ENCODE measurements at regions not wholly inside any gene's neighbourhood (a gene's known extent, or its start where the extent isn't known, plus 50 kb on each side); places are given as distances from the start of the nearest gene placed in this dataset.
"Not testable (repeated sequence)": the region's sequence is repeated elsewhere in the genome, so short reads cannot be mapped to it uniquely, and the experiment has no call there.

DNA sequence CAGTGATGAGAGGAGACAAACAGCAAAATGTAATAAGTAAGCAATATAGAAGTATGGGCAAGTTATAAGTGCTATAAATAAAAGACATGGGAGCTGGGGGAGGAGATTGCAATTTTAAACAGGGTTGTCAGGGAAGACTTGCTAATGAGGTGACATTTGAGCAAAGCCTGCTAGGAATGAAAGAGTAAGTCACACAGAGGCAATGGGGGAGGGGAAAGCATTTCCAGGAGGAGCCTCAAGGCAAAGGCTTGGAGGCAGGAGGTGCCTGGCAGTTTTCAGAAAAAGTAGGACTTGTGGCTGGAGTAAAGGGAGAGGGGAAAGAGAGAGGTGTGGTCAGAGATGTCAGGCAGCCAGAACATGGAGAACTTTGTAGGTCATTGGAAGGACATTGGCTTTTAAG lies 124.4 kb upstream of the NMUR2 start:
- DNase-seq: no peak

DNA sequence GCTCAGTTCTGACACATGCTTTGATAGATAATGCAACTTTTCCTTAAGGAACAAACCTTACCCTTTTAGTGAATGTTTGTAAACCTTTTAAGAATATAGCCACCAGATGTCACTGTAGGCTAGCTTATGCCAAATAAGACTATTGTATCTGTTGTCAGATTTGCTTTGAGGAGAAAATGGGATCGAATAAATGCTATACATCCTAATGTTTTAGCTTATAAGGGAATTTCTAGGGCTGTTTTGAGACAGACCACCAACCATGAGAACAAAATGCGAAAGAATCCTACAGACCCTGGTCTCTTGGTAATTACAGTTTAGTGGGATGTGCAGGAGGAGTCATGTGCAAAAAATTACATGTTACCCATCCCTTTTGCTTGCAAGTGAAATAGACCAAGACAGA lies 127.6 kb upstream of the NMUR2 start:
- DNase-seq: no peak

- DNase-seq: no peak
Measured at GRCh38 chr5:152534641-152535040, 129.6 kb upstream of the NMUR2 start.

DNA sequence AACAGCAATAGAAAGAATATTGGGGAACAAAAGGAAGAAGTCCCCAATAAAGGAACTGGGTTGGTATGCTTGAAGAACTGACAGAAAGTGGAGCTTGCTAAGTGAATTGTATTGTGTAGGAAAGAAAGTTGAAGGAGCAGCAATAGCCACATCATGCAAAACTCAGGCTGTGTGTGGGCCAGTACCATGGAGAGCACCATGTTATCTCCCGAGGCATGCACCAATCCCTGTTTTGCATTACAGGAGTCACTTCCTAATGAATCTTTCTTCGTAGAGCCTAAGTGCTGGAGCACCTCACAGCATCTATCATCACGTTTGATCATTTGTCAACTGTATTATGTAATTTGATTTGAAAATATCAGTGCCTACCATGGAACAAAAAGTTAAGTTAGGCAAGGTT lies 137.7 kb upstream of the NMUR2 start:
- DNase-seq: no peak

- DNase-seq: no peak
Measured at GRCh38 chr5:152546493-152546892, 141.4 kb upstream of the NMUR2 start.

GRCh38 chr5:152547202-152547601 lies 142.1 kb upstream of the NMUR2 start:
- DNase-seq: no peak

DNA sequence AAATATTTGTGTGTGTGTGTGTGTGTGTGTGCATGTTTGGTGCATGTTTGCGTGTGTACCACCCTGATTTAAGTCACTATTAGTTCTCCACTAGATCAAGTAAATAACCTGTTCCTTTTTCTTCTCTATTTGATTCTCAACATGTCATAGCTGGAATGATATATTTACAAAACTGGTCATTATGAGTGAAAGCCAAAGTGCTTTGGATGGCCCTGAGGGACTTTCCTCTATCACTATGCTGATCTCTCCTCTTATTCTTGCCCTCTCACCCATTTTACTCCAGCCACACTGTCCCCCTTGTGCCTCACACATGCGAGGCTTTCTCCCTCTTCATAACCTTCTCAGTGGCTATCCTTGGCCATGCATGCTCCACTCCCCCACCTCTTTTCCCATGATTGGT lies 144.6 kb upstream of the NMUR2 start:
- DNase-seq: no peak

DNA sequence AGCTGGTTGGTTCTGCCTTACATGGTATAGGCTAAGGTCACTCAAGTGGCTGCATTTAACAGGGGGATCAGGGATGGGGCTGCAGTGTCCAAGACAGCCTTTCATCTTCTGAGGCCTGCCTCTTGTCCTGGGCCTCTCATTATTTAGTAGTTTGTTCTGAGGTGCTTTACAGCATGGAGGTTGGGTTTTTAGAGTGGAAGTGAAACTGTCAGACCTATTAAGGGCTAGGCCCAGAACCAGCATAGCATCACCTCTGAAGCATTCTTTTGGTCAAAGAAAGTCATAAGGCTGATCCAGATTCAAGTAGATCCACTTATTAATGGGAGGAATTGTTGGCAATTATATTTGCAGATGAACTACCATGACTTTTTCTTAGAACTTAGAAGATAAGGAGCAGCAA lies 146.0 kb upstream of the NMUR2 start:
- DNase-seq: no peak

DNA sequence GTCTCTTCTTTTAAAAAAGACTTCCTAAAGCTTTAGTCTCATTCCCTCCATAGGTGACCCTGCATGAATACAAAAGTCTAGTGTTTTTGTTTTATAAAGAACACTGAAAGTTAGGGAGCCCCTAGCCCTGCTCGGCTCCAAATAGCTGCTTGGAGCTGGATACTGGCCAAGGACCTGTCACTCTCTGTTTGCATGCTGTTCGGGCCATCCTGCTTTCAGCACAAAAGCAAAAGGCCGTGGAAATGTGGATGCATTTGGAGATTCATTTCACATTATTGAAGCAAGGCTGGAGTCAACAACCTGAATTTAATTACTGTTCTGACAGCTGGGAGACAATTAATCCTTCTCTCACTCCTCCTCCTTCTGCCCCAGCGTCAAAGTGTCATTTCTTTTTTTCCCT lies 151.7 kb upstream of the NMUR2 start:
- no peak for DNase-seq

GRCh38 chr5:152560512-152561137 lies 155.5 kb upstream of the NMUR2 start:
- DNase-seq: peak; percentile 59

GRCh38 chr5:152568016-152568415 lies 162.9 kb upstream of the NMUR2 start:
- no peak for DNase-seq

- no peak for DNase-seq
Measured at GRCh38 chr5:152572812-152573211, 167.7 kb upstream of the NMUR2 start.

DNA sequence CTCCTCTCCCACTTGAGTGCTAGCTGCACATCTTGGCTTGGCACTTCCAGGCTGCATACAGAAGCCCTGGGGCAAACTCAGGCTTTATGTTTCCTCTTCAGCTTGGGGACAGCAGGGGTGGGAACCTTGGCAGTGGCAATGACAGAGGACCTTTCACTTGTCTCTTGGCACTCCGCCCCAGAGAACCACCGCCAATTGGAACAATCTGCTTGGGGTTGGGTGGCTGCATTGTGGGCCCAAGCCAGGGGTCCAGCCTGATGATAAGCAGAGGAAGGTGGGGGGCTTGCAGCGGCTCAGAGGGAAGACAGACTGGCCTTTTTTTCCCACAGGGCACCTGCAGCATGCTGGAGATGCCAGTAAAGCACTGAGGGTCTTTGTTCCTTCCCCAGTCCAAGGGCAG lies 179.0 kb upstream of the NMUR2 start:
- no peak for DNase-seq

- no peak for DNase-seq
Measured at GRCh38 chr5:152592416-152592815, 187.3 kb upstream of the NMUR2 start.

DNA sequence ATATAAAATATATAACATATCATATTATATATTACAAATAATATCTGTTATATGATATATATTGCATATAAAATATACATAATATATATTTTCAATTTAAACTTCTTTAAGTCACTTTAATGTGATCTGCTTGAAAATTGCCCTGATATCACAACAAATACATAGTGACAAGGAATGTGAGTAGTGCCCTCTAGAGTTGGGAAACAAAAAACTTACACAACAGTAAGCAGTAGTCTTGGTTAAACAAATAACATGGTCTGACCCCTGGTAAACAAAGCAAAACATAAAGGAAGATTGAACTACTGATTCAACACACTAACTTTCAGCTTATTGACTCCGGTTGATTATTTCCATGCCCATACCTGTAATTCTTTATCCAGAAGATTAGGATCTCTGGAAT lies 188.3 kb upstream of the NMUR2 start:
- no peak for DNase-seq

- DNase-seq: no peak
Measured at GRCh38 chr5:152595405-152595804, 190.3 kb upstream of the NMUR2 start.

GRCh38 chr5:152599096-152599495 lies 194.0 kb upstream of the NMUR2 start:
- DNase-seq: no peak

DNA sequence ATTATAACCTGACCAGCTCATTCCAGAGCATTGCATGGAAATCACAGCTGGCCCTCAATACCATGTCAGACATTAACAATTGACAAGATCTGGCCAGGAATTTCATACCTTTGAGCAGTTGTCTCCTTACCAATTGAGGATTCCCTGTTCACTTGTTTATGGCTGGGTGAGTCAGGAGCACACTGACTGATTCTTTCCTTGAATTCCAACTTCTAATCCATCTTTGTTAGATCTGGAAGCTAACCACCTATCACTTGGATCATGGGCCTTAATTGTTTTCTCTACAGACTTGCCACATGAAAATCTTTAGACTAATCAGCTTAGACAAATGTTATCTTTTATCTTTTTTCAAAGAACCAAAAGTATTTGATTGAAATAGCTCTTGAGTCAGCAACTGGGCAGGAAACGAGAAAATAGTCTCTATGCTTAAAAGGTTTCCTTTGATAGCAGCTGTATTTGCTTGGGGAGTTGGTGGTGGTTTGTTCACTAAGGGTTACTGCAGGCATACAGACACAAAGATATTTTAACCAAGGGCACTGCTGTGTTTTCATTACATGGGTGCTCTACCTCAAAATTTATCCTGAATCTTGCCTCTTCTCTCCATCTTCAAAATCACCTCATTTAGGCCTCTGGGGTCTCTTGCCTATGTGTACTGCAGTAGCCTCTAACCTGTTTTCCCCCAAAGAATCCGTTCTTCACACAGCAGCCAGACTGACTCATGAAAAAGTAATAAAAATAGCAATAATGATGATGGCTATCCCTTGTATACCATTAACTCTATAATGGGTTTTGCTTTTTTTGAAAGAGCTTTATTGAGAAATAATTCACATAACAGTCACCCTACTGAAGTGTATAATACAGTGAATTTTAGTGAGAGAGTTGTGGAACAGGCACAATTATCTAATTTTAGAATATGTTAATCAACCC lies 197.0 kb upstream of the NMUR2 start:
- no peak for DNase-seq

DNA sequence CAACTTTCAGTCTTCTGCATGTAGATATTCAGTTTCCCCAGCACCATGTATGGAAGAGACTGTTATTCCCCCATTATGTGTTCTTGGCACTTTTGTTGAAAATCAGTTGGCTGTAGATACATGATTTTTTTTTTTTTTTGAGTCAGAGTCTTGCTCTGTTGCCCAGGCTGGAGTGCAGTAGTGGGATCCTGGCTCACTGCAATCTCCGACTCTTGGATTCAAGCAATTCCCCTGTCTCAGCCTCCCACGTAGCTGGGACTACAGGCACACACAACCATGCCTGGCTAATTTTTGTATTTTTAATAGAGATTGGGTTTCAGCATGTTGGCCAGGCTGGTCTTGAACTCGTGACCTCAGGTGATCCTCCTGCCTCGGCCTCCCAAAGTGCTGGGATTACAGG lies 201.0 kb upstream of the NMUR2 start:
- not testable (repeated sequence) for DNase-seq

- DNase-seq: no peak
Measured at GRCh38 chr5:152606776-152607364, 201.8 kb upstream of the NMUR2 start.

- no peak for DNase-seq
Measured at GRCh38 chr5:152607401-152608160, 202.5 kb upstream of the NMUR2 start.

GRCh38 chr5:152608458-152608857 lies 203.4 kb upstream of the NMUR2 start:
- DNase-seq: peak; percentile 47

DNA sequence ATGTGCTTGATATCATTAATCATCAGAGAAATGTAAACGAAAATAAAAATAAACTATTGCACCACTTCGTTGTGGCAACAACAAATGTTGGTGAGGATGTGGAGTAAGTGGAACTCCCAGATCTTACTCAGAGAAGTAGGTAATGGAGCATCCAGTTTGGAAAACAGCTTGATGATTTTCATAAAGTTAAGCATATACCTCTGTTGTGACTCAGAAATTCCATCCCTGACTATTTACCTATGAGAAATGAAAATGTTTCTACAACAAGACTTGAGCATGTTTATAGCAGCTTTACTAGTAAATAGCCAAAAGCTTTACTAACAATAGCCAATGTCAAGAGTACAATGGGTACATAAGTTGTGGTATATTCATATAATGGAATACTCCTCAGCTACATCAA lies 214.7 kb upstream of the NMUR2 start:
- DNase-seq: no peak
